Spleen (tissue), 7 donors: ENCODE measurements at regions not wholly inside any gene's neighbourhood (a gene's known extent, or its start where the extent isn't known, plus 50 kb on each side); places are given as distances from the start of the nearest gene placed in this dataset.

Experiments
- POLR2A ChIP-seq, 3 donors: fragments of 450-650 bp; IDR thresholded peaks; one replicate each; pipeline ENCODE4 v1.5.1; 2017; ENCODE audit warnings: antibody characterized with exemption in 3 of 3, mild to moderate bottlenecking in 1 of 3
- POLR2AphosphoS5 ChIP-seq, 3 donors: sonication (generic); formaldehyde crosslinking; IDR thresholded peaks; one replicate each; pipeline ENCODE4 v1.5.1; 2017; ENCODE audit warnings: antibody characterized with exemption in 3 of 3
- TF ChIP-seq, protein P1 (sequence below), 11 experiments: fragments of 200-600 bp in 7 of 11; fragments of 450-650 bp in 4 of 11; sonication (generic) in 4 of 11; IDR thresholded peaks in 8 of 11; conservative IDR thresholded peaks in 3 of 11; 1 replicate in 7 of 11; 2 replicates in 4 of 11; pipeline versions ENCODE4 v1.4.0 to v1.8.0; 2016 to 2021; ENCODE audit warnings: antibody characterized with exemption in 11 of 11, inconsistent platforms in 4 of 11, mild to moderate bottlenecking in 1 of 11
- donor health status: DM: no; HTN: no; CAD: no; lungs with moderate emphysema.
- donor health status: DM: no; HTN: no; CAD: no.
- donor health status: DM: no; HTN: no; CAD: no.

DNA sequence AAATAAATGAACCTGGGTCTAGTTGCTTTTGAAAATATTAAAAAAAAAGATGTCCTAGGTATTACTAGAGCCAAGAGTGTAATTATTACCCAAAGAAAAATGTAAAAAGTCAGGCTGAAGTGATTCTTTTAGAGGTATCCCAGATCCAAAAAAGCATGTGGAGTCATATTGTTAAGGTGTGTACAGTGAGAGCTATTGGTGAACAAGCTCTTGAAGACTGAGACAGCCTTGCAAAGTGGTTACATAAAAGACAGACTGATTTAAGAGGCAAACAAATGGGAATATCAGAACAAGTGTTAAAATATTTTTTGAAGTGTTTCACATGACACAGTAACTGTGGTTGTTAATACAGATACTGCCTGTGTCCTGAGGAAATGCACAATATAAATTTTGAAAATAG lies 624.5 kb downstream of the PLOD2 start:
- TF ChIP-seq, protein P1, sequence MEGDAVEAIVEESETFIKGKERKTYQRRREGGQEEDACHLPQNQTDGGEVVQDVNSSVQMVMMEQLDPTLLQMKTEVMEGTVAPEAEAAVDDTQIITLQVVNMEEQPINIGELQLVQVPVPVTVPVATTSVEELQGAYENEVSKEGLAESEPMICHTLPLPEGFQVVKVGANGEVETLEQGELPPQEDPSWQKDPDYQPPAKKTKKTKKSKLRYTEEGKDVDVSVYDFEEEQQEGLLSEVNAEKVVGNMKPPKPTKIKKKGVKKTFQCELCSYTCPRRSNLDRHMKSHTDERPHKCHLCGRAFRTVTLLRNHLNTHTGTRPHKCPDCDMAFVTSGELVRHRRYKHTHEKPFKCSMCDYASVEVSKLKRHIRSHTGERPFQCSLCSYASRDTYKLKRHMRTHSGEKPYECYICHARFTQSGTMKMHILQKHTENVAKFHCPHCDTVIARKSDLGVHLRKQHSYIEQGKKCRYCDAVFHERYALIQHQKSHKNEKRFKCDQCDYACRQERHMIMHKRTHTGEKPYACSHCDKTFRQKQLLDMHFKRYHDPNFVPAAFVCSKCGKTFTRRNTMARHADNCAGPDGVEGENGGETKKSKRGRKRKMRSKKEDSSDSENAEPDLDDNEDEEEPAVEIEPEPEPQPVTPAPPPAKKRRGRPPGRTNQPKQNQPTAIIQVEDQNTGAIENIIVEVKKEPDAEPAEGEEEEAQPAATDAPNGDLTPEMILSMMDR (IDR thresholded peaks at IDR 0.05 in 8 of 11, conservative IDR thresholded peaks at IDR 0.05 in 3 of 11) = no peak
- no peak for TF ChIP-seq POLR2A (IDR thresholded peaks at IDR 0.05)
- TF ChIP-seq POLR2AphosphoS5 (IDR thresholded peaks at IDR 0.05) = no peak
